ENCODE measurements at regions not wholly inside any gene's neighbourhood (a gene's known extent, or its start where the extent isn't known, plus 50 kb on each side); places are given as distances from the start of the nearest gene placed in this dataset.

GRCh38 chr2:109066501-109066900, 62.5 kb upstream of the SH3RF3 start:
- Histone ChIP-seq H3K27ac (ENCODE audit: insufficient read depth, low read length) (no peak overlapping the region), H2BK5ac (ENCODE audit: low read depth, low read length, poor library complexity, severe bottlenecking) (no peak overlapping the region), H3K79me1 (ENCODE audit: low read depth in 1 of 2, low read length in 2 of 2) (no peaks in the 10 kb centered on the region), H3K9me3 (ENCODE audit: control insufficient read depth, insufficient read depth, low read length) (no peaks in the 10 kb centered on the region), H4K5ac (ENCODE audit: low read depth, low read length) (no peak overlapping the region), H2BK20ac (ENCODE audit: low read depth, low read length) (no peak overlapping the region), H3K4me2 (ENCODE audit: low read depth, low read length) (no peak overlapping the region), H3K9me1 (ENCODE audit: insufficient read depth, low read length) (no peaks in the 10 kb centered on the region), H3K56ac (ENCODE audit: extremely low read depth, insufficient read depth, low read length) (no peak overlapping the region), H3K18ac (ENCODE audit: low read depth, low read length) (no peak overlapping the region), H2AK9ac (replicated peaks; ENCODE audit: low read depth, low read length, poor library complexity) (no peak overlapping the region), H3K36me3 (ENCODE audit: control insufficient read depth, insufficient read depth, low read length) (no peaks in the 10 kb centered on the region), H3K27me3 (ENCODE audit: control insufficient read depth, insufficient read depth, low read length) (peaks cover 42% of the 10 kb centered on the region), H3K4me1 (ENCODE audit: control insufficient read depth, insufficient read depth, low read length) (no peaks in the 10 kb centered on the region), H2AK5ac (ENCODE audit: low read depth, low read length) (no peak overlapping the region), H3K4me3 (ENCODE audit: insufficient read depth, low read depth, low read length) (no peak overlapping the region), H3K9ac (ENCODE audit: low read depth, low read length) (no peak overlapping the region), H3K4ac (ENCODE audit: low read depth, low read length) (no peak overlapping the region), H2AFZ (replicated peaks; ENCODE audit: low read length, poor library complexity) (no peak overlapping the region), H4K91ac (ENCODE audit: insufficient read depth, low read depth, low read length) (no peak overlapping the region), H4K20me1 (ENCODE audit: insufficient read depth, low read length) (no peaks in the 10 kb centered on the region), H3K14ac (replicated peaks; ENCODE audit: low read depth, low read length) (no peak overlapping the region), H2BK15ac (ENCODE audit: low read depth, low read length) (no peak overlapping the region), H4K8ac (ENCODE audit: low read depth in 2 of 2, low read length in 2 of 2) (no peak overlapping the region), H3K23ac (ENCODE audit: low read depth, low read length) (no peak overlapping the region), H2BK120ac (ENCODE audit: low read depth, low read length) (no peak overlapping the region)
- intact Hi-C loops (cut with micrococcal nuclease): no loop called here
- TF ChIP-seq FOS (IDR thresholded peaks at IDR 0.05; ENCODE audit: low read depth, low read length): no peak
- TF ChIP-seq NFE2L2 (IDR thresholded peaks at IDR 0.05; ENCODE audit: low read depth, low read length): no peak
- no peak for TF ChIP-seq MXI1 (IDR thresholded peaks at IDR 0.05; ENCODE audit: borderline replicate concordance, low read depth, low read length)
- no peak for TF ChIP-seq RFX5 (IDR thresholded peaks at IDR 0.05; ENCODE audit: low read depth, low read length)
- no peak for TF ChIP-seq CHD1 (IDR thresholded peaks at IDR 0.05; ENCODE audit: low read depth, low read length)
- TF ChIP-seq POLR2A (IDR thresholded peaks at IDR 0.05; ENCODE audit: low read depth, low read length): no peak
- TF ChIP-seq MAFK (IDR thresholded peaks at IDR 0.05; ENCODE audit: low read depth, low read length): no peak
- no peak for TF ChIP-seq MAZ (IDR thresholded peaks at IDR 0.05; ENCODE audit: borderline replicate concordance, low read depth, low read length)
- TF ChIP-seq ELK1 (IDR thresholded peaks at IDR 0.05; ENCODE audit: borderline replicate concordance, low read depth, low read length): no peak
- no peak for TF ChIP-seq RAD21 (IDR thresholded peaks at IDR 0.05; ENCODE audit: low read length)
- no peak for TF ChIP-seq CEBPB (IDR thresholded peaks at IDR 0.05; ENCODE audit: low read depth, low read length)
- TF ChIP-seq SMC3 (IDR thresholded peaks at IDR 0.05; ENCODE audit: low read depth, low read length): no peak
- TF ChIP-seq CTCF (conservative IDR thresholded peaks at IDR 0.05; ENCODE audit: low read depth, low read length): no peak
- no peak for TF ChIP-seq BHLHE40 (IDR thresholded peaks at IDR 0.05; ENCODE audit: low read depth, low read length)
- TF ChIP-seq RCOR1 (IDR thresholded peaks at IDR 0.05; ENCODE audit: insufficient replicate concordance, low read length): no peak
- TF ChIP-seq USF2 (IDR thresholded peaks at IDR 0.05; ENCODE audit: low read depth, low read length): no peak
- ChIA-PET CTCF (no interaction called here), POLR2A (ENCODE audit: unreplicated experiment) (no interaction called here)
- in situ Hi-C loops (cut with MboI; ENCODE audit: low sequenced_read_pairs): no loop called here
- ATAC-seq (ENCODE audit: low read depth) (no peak), DNase-seq (no peak)
- WGBS, 2 experiments (ENCODE audit: extremely low coverage in 2 of 2, insufficient read length in 1 of 2): 80% methylated on average over 1 of the region's 7 CpGs; no CpG with 5 or more reads in 1 of the 2 experiments
- no TSS peak for BruUV-seq (replicated peaks)
- dilution Hi-C loops (cut with HindIII; ENCODE audit: low sequenced_read_pairs, unreplicated experiment): no loop called here

All from IMR-90 (cell line).